ENCODE measurements at regions not wholly inside any gene's neighbourhood (a gene's known extent, or its start where the extent isn't known, plus 50 kb on each side); places are given as distances from the start of the nearest gene placed in this dataset.

DNA sequence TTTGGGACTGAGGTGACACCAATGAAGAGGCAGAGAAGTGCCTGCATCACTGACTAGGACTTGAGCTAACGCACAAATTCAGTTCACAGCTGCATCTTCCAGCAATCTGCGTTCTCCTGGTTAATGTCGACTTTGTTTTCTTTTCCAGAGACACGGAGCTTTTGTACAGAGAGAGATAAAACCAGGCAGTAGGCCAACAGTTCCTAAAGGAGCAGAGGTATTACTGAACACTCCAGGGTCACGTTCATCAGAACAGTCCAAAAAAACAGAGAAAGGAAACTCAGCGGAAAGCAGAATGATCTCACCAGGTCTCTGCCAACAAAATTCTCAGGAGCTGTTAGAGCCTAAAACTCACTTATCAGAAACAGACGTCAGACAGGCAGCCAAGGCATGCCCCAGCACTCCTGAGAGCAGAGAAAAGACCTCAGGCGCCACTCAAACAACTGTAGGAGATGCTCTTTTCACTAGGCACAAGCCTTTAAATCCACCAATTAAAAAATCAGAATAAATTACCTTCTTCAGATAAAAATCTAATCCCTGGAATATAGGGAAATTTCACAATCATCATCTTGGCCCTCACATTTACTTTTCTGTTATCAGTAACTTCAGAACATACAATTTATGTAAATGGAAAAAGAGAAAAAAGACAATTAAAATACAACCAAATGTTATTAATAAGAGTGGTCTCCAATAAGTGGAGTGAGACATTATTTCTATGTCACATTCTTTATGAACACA is 95.9 kb upstream of the SPTBN1 start (continued):
- TF ChIP-seq, protein P1, sequence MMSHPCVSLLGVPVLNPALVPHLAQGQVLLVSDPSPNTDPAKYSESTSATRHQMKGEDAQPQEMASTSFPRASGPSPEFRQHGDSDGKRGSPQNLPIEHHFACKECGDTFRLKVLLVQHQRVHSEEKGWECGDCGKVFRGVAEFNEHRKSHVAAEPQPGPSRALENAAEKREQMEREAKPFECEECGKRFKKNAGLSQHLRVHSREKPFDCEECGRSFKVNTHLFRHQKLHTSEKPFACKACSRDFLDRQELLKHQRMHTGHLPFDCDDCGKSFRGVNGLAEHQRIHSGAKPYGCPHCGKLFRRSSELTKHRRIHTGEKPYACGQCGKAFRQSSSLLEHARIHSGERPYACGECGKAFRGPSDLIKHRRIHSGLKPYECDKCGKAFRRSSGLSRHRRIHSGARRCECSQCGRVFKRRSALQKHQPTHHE (CRISPR knock-in tag; IDR thresholded peaks at IDR 0.05; ENCODE audit: borderline replicate concordance) = no peak
- TF ChIP-seq HNRNPUL1 (IDR thresholded peaks at IDR 0.05; ENCODE audit: low read depth, low read length) (no peak), FOXK1 (CRISPR knock-in tag; IDR thresholded peaks at IDR 0.05; ENCODE audit: borderline replicate concordance, low read depth) (no peak), MED8 (CRISPR knock-in tag; IDR thresholded peaks at IDR 0.05; ENCODE audit: insufficient replicate concordance) (no peak), AHR (CRISPR knock-in tag; IDR thresholded peaks at IDR 0.05) (no peak)
- TF ChIP-seq, protein P2, sequence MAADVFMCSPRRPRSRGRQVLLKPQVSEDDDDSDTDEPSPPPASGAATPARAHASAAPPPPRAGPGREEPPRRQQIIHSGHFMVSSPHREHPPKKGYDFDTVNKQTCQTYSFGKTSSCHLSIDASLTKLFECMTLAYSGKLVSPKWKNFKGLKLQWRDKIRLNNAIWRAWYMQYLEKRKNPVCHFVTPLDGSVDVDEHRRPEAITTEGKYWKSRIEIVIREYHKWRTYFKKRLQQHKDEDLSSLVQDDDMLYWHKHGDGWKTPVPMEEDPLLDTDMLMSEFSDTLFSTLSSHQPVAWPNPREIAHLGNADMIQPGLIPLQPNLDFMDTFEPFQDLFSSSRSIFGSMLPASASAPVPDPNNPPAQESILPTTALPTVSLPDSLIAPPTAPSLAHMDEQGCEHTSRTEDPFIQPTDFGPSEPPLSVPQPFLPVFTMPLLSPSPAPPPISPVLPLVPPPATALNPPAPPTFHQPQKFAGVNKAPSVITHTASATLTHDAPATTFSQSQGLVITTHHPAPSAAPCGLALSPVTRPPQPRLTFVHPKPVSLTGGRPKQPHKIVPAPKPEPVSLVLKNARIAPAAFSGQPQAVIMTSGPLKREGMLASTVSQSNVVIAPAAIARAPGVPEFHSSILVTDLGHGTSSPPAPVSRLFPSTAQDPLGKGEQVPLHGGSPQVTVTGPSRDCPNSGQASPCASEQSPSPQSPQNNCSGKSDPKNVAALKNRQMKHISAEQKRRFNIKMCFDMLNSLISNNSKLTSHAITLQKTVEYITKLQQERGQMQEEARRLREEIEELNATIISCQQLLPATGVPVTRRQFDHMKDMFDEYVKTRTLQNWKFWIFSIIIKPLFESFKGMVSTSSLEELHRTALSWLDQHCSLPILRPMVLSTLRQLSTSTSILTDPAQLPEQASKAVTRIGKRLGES (CRISPR knock-in tag; IDR thresholded peaks at IDR 0.05; ENCODE audit: borderline replicate concordance) = no peak

DNA sequence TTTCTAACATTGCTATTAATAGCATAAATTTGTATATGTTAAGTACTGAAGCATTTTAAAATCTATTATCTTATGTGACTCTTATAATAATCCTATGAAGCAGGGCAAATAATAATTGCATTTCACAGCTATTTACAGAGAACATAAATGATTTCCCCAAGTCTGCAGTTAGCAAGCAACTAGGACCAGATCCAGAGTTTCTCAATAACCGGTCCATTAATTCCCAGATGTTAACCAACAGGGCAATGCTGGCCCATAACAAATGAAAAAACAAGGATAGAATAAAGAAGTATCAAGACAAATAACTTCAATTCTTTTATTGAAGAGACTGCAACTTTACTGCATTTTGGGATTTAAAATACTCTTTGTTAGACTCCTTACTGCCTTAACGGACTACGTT is 91.7 kb upstream of the SPTBN1 start:
- Histone ChIP-seq H3K9ac (ENCODE audit: insufficient read depth, low read depth, low read length) (no peak overlapping the region), H3K27ac (ENCODE audit: extremely low read length, insufficient read depth, low read length) (no peak overlapping the region), H3K79me2 (ENCODE audit: insufficient read depth, low read length) (no peaks in the 10 kb centered on the region), H3K4me3 (replicated peaks in 1 of 3; ENCODE audit: insufficient read depth in 1 of 3, low read depth in 2 of 3, low read length in 3 of 3) (no peak overlapping the region), H3K9me3 (ENCODE audit: low read length) (peaks cover 23% of the 10 kb centered on the region), H4K20me1 (ENCODE audit: insufficient read depth, low read length) (no peaks in the 10 kb centered on the region), H3K4me2 (ENCODE audit: low read depth, low read length) (no peak overlapping the region), H2AFZ (ENCODE audit: low read length) (no peak overlapping the region), H3K4me1 (ENCODE audit: insufficient read depth, low read length) (peaks cover 12% of the 10 kb centered on the region), H3K27me3 (ENCODE audit: control insufficient read depth in 1 of 2, insufficient read depth in 2 of 2, low read length in 2 of 2) (peaks cover 0 to 10% of the 10 kb centered on the region in 2 experiments; a peak in 1 of 5 replicates), H3K36me3 (replicated peaks in 1 of 2; ENCODE audit: control insufficient read depth in 1 of 2, insufficient read depth in 2 of 2, low read length in 2 of 2) (no peaks in the 10 kb centered on the region)
- no TSS peak for BruUV-seq (replicated peaks)
- DNase-seq (ENCODE audit: low spot score) = no peak
- FAIRE-seq = no peak
- intact Hi-C loops (cut with micrococcal nuclease; ENCODE audit: unreplicated experiment) = no loop called here
- ATAC-seq = no peak
- POLR2A ChIA-PET = no interaction called here
- in situ Hi-C loops (cut with HindIII; ENCODE audit: extremely low pct_ligation_motif_present, low pct_unique_long_range_greater_than_20kb) = no loop called here
- 54% methylated on average over 3 of the region's 3 CpGs for WGBS (ENCODE audit: low lambda C conversion rate)
- CTCF ChIA-PET (ENCODE audit: low intra/inter-chr PET ratio, low total read pairs) = no interaction called here
- no peak for TF ChIP-seq EZH2 (conservative IDR thresholded peaks at IDR 0.05; ENCODE audit: low read depth, low read length)
- TF ChIP-seq FOSL2 (CRISPR knock-in tag; IDR thresholded peaks at IDR 0.05) = no peak
- TF ChIP-seq SATB2 (CRISPR knock-in tag; IDR thresholded peaks at IDR 0.05) = no peak
- no peak for TF ChIP-seq ZBTB7B (CRISPR knock-in tag; IDR thresholded peaks at IDR 0.05)
- no peak for TF ChIP-seq ZNF619 (CRISPR knock-in tag; IDR thresholded peaks at IDR 0.05)
- no peak for TF ChIP-seq ZNF558 (CRISPR knock-in tag; IDR thresholded peaks at IDR 0.05; ENCODE audit: borderline replicate concordance)
- TF ChIP-seq ZFY (CRISPR knock-in tag; IDR thresholded peaks at IDR 0.05) = no peak
- TF ChIP-seq TARDBP (CRISPR knock-in tag; IDR thresholded peaks at IDR 0.05) = no peak
- no peak for TF ChIP-seq IRX3 (CRISPR knock-in tag; IDR thresholded peaks at IDR 0.05; ENCODE audit: borderline replicate concordance, low read depth)
- no peak for TF ChIP-seq SAFB2 (CRISPR knock-in tag; IDR thresholded peaks at IDR 0.05; ENCODE audit: borderline replicate concordance, low read depth)
- TF ChIP-seq RBFOX2 (IDR thresholded peaks at IDR 0.05; ENCODE audit: low read depth, low read length) = no peak
- no peak for TF ChIP-seq MED8 (CRISPR knock-in tag; IDR thresholded peaks at IDR 0.05; ENCODE audit: insufficient replicate concordance)
- TF ChIP-seq NR2C2 (CRISPR knock-in tag; IDR thresholded peaks at IDR 0.05; ENCODE audit: borderline replicate concordance) = no peak
- no peak for TF ChIP-seq ZNF569 (CRISPR knock-in tag; IDR thresholded peaks at IDR 0.05; ENCODE audit: borderline replicate concordance)
- no peak for TF ChIP-seq GATA4 (IDR thresholded peaks at IDR 0.05; ENCODE audit: borderline replicate concordance, low read depth)
- no peak for TF ChIP-seq ZNF75D (CRISPR knock-in tag; IDR thresholded peaks at IDR 0.05; ENCODE audit: borderline replicate concordance)

All from HepG2 (cell line).